Osteoblast (primary cell): ENCODE measurements at regions not wholly inside any gene's neighbourhood (a gene's known extent, or its start where the extent isn't known, plus 50 kb on each side); places are given as distances from the start of the nearest gene placed in this dataset.
"Not testable (repeated sequence)": the region's sequence is repeated elsewhere in the genome, so short reads cannot be mapped to it uniquely, and the experiment has no call there.

Experiments
- DNase-seq: peaks from one replicate; pipeline ENCODE4 v3.0.0; 2011; ENCODE audit warnings: low spot score, mixed read lengths; ENCODE audit not compliant: insufficient read length; ENCODE audit errors: missing footprints
- H2AFZ ChIP-seq: 2 replicates; pipeline ENCODE4 v1.6.0; 2011; ENCODE audit warnings: mild to moderate bottlenecking, low read length
- H3K27ac ChIP-seq: 2 replicates; pipeline ENCODE4 v1.5.1; 2011; ENCODE audit warnings: mild to moderate bottlenecking, low read depth, low read length, moderate library complexity
- H3K27me3 ChIP-seq: 2 replicates; pipeline ENCODE4 v1.6.0; 2012; ENCODE audit warnings: mild to moderate bottlenecking, control low read depth, inconsistent platforms, low read length, moderate library complexity; ENCODE audit not compliant: insufficient read depth
- H3K36me3 ChIP-seq: 2 replicates; pipeline ENCODE4 v1.5.1; 2011; ENCODE audit warnings: mild to moderate bottlenecking, low read length, control low read depth, moderate library complexity; ENCODE audit not compliant: insufficient read depth
- H3K4me1 ChIP-seq: 2 replicates; pipeline ENCODE4 v1.5.1; 2011; ENCODE audit warnings: mild to moderate bottlenecking, low read length, control low read depth, moderate library complexity; ENCODE audit not compliant: insufficient read depth
- H3K4me2 ChIP-seq: 2 replicates; pipeline ENCODE4 v1.6.0; 2011; ENCODE audit warnings: mild to moderate bottlenecking, low read length; ENCODE audit not compliant: insufficient read depth
- H3K4me3 ChIP-seq: fragments of 200-600 bp; sonication (generic); 3 replicates; pipeline ENCODE4 v1.5.1; 2012; ENCODE audit warnings: mild to moderate bottlenecking, low read length, inconsistent platforms; ENCODE audit not compliant: insufficient read depth
- H3K79me2 ChIP-seq: 2 replicates; pipeline ENCODE4 v1.6.0; 2012; ENCODE audit warnings: mild to moderate bottlenecking, low read length, control low read depth, inconsistent platforms; ENCODE audit not compliant: insufficient read depth
- H3K9me3 ChIP-seq: 2 replicates; pipeline ENCODE4 v1.5.1; 2011; ENCODE audit warnings: low read depth, low read length, control low read depth
- H4K20me1 ChIP-seq: 2 replicates; pipeline ENCODE4 v1.6.0; 2012; ENCODE audit warnings: mild to moderate bottlenecking, low read length, control low read depth; ENCODE audit not compliant: insufficient read depth

- not testable (repeated sequence) for H3K79me2 ChIP-seq, H3K9me3 ChIP-seq, H3K4me3 ChIP-seq, H3K4me1 ChIP-seq, DNase-seq, H3K27me3 ChIP-seq, H2AFZ ChIP-seq, H3K36me3 ChIP-seq, H4K20me1 ChIP-seq, H3K4me2 ChIP-seq, H3K27ac ChIP-seq
Observed at GRCh38 chr16:46381344-46381743, 239.8 kb downstream of the SHCBP1 start.
